B cell (primary cell): ENCODE measurements at regions not wholly inside any gene's neighbourhood (a gene's known extent, or its start where the extent isn't known, plus 50 kb on each side); places are given as distances from the start of the nearest gene placed in this dataset.

Source experiments
- ATAC-seq: fragments of 200-7000 bp; cut with Tn5 transposase; one replicate; pipeline ENCODE4 v1.10.0; 2021; ENCODE audit warnings: low read depth, mild to moderate bottlenecking, moderate number of reproducible peaks, moderate library complexity
- CTCF ChIA-PET: fragments of 350-600 bp; sonication (Branson Sonifier 250); formaldehyde crosslinking; loops from one replicate; lab custom pipeline; 2021; ENCODE audit warnings: antibody characterized with exemption, inconsistent platforms; lab: Charles Lee
- POLR2A ChIA-PET: fragments of 350-600 bp; sonication (Branson Sonifier 250); formaldehyde crosslinking; loops from one replicate; lab custom pipeline; 2021; ENCODE audit warnings: antibody characterized with exemption; lab: Charles Lee
- DNase-seq: peaks from one replicate; pipeline ENCODE4 v3.0.0; 2013
- H2AFZ ChIP-seq: 2 replicates; pipeline ENCODE4 v1.6.1; 2012; ENCODE audit warnings: mild to moderate bottlenecking, low read depth, low read length; ENCODE audit not compliant: insufficient read depth, poor library complexity, severe bottlenecking
- H3K27ac ChIP-seq, 2 donors: 1 replicate in 1 of 2; 2 replicates in 1 of 2; pipeline ENCODE4 v1.5.1; 2012 to 2013; ENCODE audit warnings: low read length in 2 of 2, mild to moderate bottlenecking in 2 of 2, moderate library complexity in 1 of 2
- H3K27me3 ChIP-seq, 4 experiments: fragments of 200-600 bp in 1 of 4; sonication (generic) in 1 of 4; replicated peaks in 1 of 4; 1 replicate in 2 of 4; 2 replicates in 2 of 4; pipeline versions ENCODE4 v1.6.1 to v1.7.0; 2013 to 2016; ENCODE audit warnings: low read length in 3 of 4, mild to moderate bottlenecking in 2 of 4, mixed read lengths in 1 of 4, moderate library complexity in 1 of 4; ENCODE audit not compliant: insufficient read depth in 4 of 4, control insufficient read depth in 3 of 4; ENCODE audit errors: control extremely low read depth in 1 of 4
- H3K36me3 ChIP-seq, 2 experiments: replicated peaks in 1 of 2; 1 replicate in 1 of 2; 2 replicates in 1 of 2; pipeline versions ENCODE4 v1.6.1 to v1.7.1; 2013; ENCODE audit warnings: low read length in 1 of 2; ENCODE audit not compliant: insufficient read depth in 2 of 2, control insufficient read depth in 1 of 2; ENCODE audit errors: control extremely low read depth in 1 of 2, extremely low read depth in 1 of 2
- H3K4me1 ChIP-seq, 2 donors: fragments of 200-600 bp in 1 of 2; sonication (generic) in 1 of 2; 1 replicate in 1 of 2; 2 replicates in 1 of 2; pipeline versions ENCODE4 v1.5.1 to v1.6.1; 2013 to 2017; ENCODE audit warnings: low read length in 2 of 2; ENCODE audit not compliant: control insufficient read depth in 2 of 2, insufficient read depth in 2 of 2
- H3K4me2 ChIP-seq: replicated peaks from 2 replicates; pipeline ENCODE3; 2012; ENCODE audit warnings: mild to moderate bottlenecking, low read depth, low read length; ENCODE audit not compliant: poor library complexity, severe bottlenecking
- H3K4me3 ChIP-seq, 5 experiments: fragments of 200-600 bp in 1 of 5; sonication (generic) in 1 of 5; 1 replicate in 3 of 5; 2 replicates in 2 of 5; pipeline versions ENCODE4 v1.5.1 to v1.7.0; 2011 to 2016; ENCODE audit warnings: low read length in 4 of 5, mild to moderate bottlenecking in 4 of 5, low read depth in 2 of 5, control low read depth in 1 of 5, moderate library complexity in 1 of 5; ENCODE audit not compliant: insufficient read depth in 1 of 5; ENCODE audit errors: control extremely low read depth in 1 of 5, extremely low read depth in 1 of 5
- H3K79me2 ChIP-seq: fragments of 200-600 bp; sonication (generic); one replicate; pipeline ENCODE4 v1.6.0; 2016; ENCODE audit warnings: low read length; ENCODE audit not compliant: control insufficient read depth, insufficient read depth
- H3K9ac ChIP-seq: fragments of 200-600 bp; sonication (generic); 2 replicates; pipeline ENCODE4 v1.6.1; 2017; ENCODE audit warnings: mild to moderate bottlenecking, low read length, moderate library complexity
- H3K9me3 ChIP-seq, 3 donors: one replicate each; pipeline versions ENCODE4 v1.6.1 to v1.7.1; 2013; ENCODE audit warnings: low read length in 2 of 3; ENCODE audit not compliant: control insufficient read depth in 2 of 3, insufficient read depth in 1 of 3; ENCODE audit errors: control extremely low read depth in 1 of 3
- H4K20me1 ChIP-seq: 2 replicates; pipeline ENCODE4 v1.6.0; 2012; ENCODE audit warnings: mild to moderate bottlenecking, low read length; ENCODE audit not compliant: insufficient read depth, control insufficient read depth, poor library complexity, severe bottlenecking
- H3K27ac Mint-ChIP-seq: one replicate; pipeline ENCODE4 v1.8.0; 2021; ENCODE audit warnings: mixed read lengths
- H3K27me3 Mint-ChIP-seq: one replicate; pipeline ENCODE4 v1.8.0; 2021; ENCODE audit warnings: mixed read lengths
- H3K4me1 Mint-ChIP-seq: one replicate; pipeline ENCODE4 v1.8.0; 2021; ENCODE audit warnings: mixed read lengths
- H3K4me3 Mint-ChIP-seq: one replicate; pipeline ENCODE4 v1.8.0; 2021; ENCODE audit warnings: mixed read lengths
- H3K9me3 Mint-ChIP-seq: one replicate; pipeline ENCODE4 v1.8.0; 2022; ENCODE audit warnings: mixed read lengths; ENCODE audit not compliant: insufficient read depth
- EZH2 ChIP-seq: IDR thresholded peaks from 2 replicates; pipeline ENCODE4 v1.6.1; 2012; ENCODE audit warnings: borderline replicate concordance, low read depth, mild to moderate bottlenecking, moderate library complexity, low read length; ENCODE audit not compliant: insufficient read depth, poor library complexity, severe bottlenecking
- WGBS: methylation state at CpG from one replicate; pipeline ENCODE4 v1.1.5; 2013; ENCODE audit warnings: missing lambda C conversion rate; ENCODE audit not compliant: insufficient coverage; 5-methylcytosine and 5-hydroxymethylcytosine counted together
- intact Hi-C: fragments of 100-400 bp; cut with micrococcal nuclease; formaldehyde crosslinking; loops from one replicate; pipeline ENCODE4 v1.10.0; 2022
- TF ChIP-seq, protein P1 (sequence below): fragments of 200-600 bp; IDR thresholded peaks from one replicate; pipeline ENCODE4 v1.8.0; 2022; ENCODE audit warnings: antibody characterized with exemption, mild to moderate bottlenecking

- Histone ChIP-seq H3K27ac (no peak overlapping the region), H3K4me1 (no peaks in the 10 kb centered on the region), H3K27me3 (peaks cover 0 to 3% (median 1%) of the 10 kb centered on the region in 4 experiments), H3K4me3 (no peak overlapping the region), H4K20me1 (no peaks in the 10 kb centered on the region), H3K9ac (no peak overlapping the region), H3K9me3 (no peaks in the 10 kb centered on the region), H3K36me3 (no peaks in the 10 kb centered on the region), H2AFZ (no peak overlapping the region), H3K4me2 (no peak overlapping the region), H3K79me2 (no peaks in the 10 kb centered on the region)
- DNase-seq = no peak
- intact Hi-C loops = no loop called here
- no peak for ATAC-seq
- CTCF ChIA-PET = interaction anchor here (1.5 kb wide), 1 partner anchor 12 kb away, joined by 3 read pairs; no protein-coding TSS in a partner anchor
- no peak overlapping the region for H3K4me3 Mint-ChIP-seq
- POLR2A ChIA-PET = no interaction called here
- no peak for TF ChIP-seq EZH2
- TF ChIP-seq, protein P1, sequence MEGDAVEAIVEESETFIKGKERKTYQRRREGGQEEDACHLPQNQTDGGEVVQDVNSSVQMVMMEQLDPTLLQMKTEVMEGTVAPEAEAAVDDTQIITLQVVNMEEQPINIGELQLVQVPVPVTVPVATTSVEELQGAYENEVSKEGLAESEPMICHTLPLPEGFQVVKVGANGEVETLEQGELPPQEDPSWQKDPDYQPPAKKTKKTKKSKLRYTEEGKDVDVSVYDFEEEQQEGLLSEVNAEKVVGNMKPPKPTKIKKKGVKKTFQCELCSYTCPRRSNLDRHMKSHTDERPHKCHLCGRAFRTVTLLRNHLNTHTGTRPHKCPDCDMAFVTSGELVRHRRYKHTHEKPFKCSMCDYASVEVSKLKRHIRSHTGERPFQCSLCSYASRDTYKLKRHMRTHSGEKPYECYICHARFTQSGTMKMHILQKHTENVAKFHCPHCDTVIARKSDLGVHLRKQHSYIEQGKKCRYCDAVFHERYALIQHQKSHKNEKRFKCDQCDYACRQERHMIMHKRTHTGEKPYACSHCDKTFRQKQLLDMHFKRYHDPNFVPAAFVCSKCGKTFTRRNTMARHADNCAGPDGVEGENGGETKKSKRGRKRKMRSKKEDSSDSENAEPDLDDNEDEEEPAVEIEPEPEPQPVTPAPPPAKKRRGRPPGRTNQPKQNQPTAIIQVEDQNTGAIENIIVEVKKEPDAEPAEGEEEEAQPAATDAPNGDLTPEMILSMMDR = no peak
- 74% methylated on average over 7 of the region's 7 CpGs for WGBS
- H3K27me3 Mint-ChIP-seq = peaks cover 39% of the 10 kb centered on the region
- H3K9me3 Mint-ChIP-seq = no peaks in the 10 kb centered on the region
- no peaks in the 10 kb centered on the region for H3K4me1 Mint-ChIP-seq
- H3K27ac Mint-ChIP-seq = no peak overlapping the region
Observed at GRCh38 chr10:7075851-7076250, 335.0 kb downstream of the SFMBT2 start.

DNA sequence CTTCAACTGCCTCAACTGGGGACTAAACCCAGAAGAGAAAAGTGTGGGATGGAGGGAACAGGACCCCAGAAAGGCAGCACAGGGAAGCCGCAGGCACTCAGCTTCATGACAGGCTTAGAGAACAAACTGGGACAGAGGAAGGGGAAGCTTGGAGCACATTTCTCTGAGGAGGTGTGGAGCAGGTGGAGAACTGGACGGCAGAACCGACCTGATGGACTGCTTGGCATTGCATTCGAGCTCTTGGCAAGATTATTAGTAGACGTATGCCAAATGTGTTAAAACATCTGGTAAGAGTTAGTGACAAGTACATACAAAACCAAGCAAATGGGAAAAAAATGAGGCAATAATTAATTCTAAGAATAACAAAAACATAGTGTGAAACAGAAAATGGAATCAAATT is 335.7 kb downstream of the SFMBT2 start:
- POLR2A ChIA-PET = no interaction called here
- intact Hi-C loops = no loop called here

More for the DNA sequence above, 335.7 kb downstream of the SFMBT2 start:
- H3K36me3 ChIP-seq = no peaks in the 10 kb centered on the region
- no peaks in the 10 kb centered on the region for H3K4me1 Mint-ChIP-seq
- H3K4me1 ChIP-seq = no peaks in the 10 kb centered on the region
- no peak overlapping the region for H3K27ac ChIP-seq
- no peaks in the 10 kb centered on the region for H3K79me2 ChIP-seq
- H3K9ac ChIP-seq = no peak overlapping the region
- H3K9me3 Mint-ChIP-seq = no peaks in the 10 kb centered on the region
- H3K4me3 Mint-ChIP-seq = no peak overlapping the region
- no peak for TF ChIP-seq EZH2
- TF ChIP-seq, protein P1 = no peak
- H2AFZ ChIP-seq = no peak overlapping the region
- no peak overlapping the region for H3K27ac Mint-ChIP-seq
- CTCF ChIA-PET = no interaction called here
- ATAC-seq (no peak), DNase-seq (no peak)
- 94% methylated on average over 3 of the region's 5 CpGs for WGBS
- H3K4me3 ChIP-seq = no peak overlapping the region
- no peaks in the 10 kb centered on the region for H3K9me3 ChIP-seq
- peaks cover 36% of the 10 kb centered on the region for H3K27me3 Mint-ChIP-seq
- H3K4me2 ChIP-seq = no peak overlapping the region
- peaks cover 0 to 3% (median 0%) of the 10 kb centered on the region in 4 experiments for H3K27me3 ChIP-seq
- H4K20me1 ChIP-seq = no peaks in the 10 kb centered on the region
